ENCODE measurements at regions not wholly inside any gene's neighbourhood (a gene's known extent, or its start where the extent isn't known, plus 50 kb on each side); places are given as distances from the start of the nearest gene placed in this dataset.
"Not testable (repeated sequence)": the region's sequence is repeated elsewhere in the genome, so short reads cannot be mapped to it uniquely, and the experiment has no call there.

GRCh38 chr1:206314951-206315636, 111.8 kb downstream of the SRGAP2 start:
- ATAC-seq; H3K4me1 ChIP-seq (ENCODE audit: control insufficient read depth, insufficient read depth, low read length); in situ Hi-C loops (cut with HindIII; ENCODE audit: low pct_unique_long_range_greater_than_20kb, low sequenced_read_pairs); CTCF ChIA-PET; BruUV-seq (replicated peaks); POLR2A ChIA-PET; DNase-seq (ENCODE audit: low read depth, low spot score); H3K4me3 ChIP-seq (ENCODE audit: low read depth in 2 of 2, low read length in 2 of 2); H3K9me3 ChIP-seq (ENCODE audit: control insufficient read depth, insufficient read depth, low read depth, low read length); H3K36me3 ChIP-seq (ENCODE audit: control insufficient read depth, insufficient read depth, low read length); H3K27ac ChIP-seq (ENCODE audit: low read length); intact Hi-C loops (cut with micrococcal nuclease; ENCODE audit: unreplicated experiment); H3K27me3 ChIP-seq (ENCODE audit: control insufficient read depth, insufficient read depth, low read length): not testable (repeated sequence)

- BruUV-seq (replicated peaks); POLR2A ChIA-PET; H3K4me1 ChIP-seq (ENCODE audit: control insufficient read depth, insufficient read depth, low read length); in situ Hi-C loops (cut with HindIII; ENCODE audit: low pct_unique_long_range_greater_than_20kb, low sequenced_read_pairs); H3K9me3 ChIP-seq (ENCODE audit: control insufficient read depth, insufficient read depth, low read depth, low read length); H3K36me3 ChIP-seq (ENCODE audit: control insufficient read depth, insufficient read depth, low read length); H3K27ac ChIP-seq (ENCODE audit: low read length); H3K4me3 ChIP-seq (ENCODE audit: low read depth in 2 of 2, low read length in 2 of 2); DNase-seq (ENCODE audit: low read depth, low spot score); CTCF ChIA-PET; H3K27me3 ChIP-seq (ENCODE audit: control insufficient read depth, insufficient read depth, low read length); intact Hi-C loops (cut with micrococcal nuclease; ENCODE audit: unreplicated experiment): not testable (repeated sequence)
- 0 out of 2 replicates have a peak, but pooled peaks have one; percentile 28 for ATAC-seq
These were observed 113.6 kb downstream of the SRGAP2 start for GRCh38 chr1:206316901-206317300.

- POLR2A ChIA-PET; H3K36me3 ChIP-seq (ENCODE audit: control insufficient read depth, insufficient read depth, low read length); intact Hi-C loops (cut with micrococcal nuclease; ENCODE audit: unreplicated experiment); H3K27ac ChIP-seq (ENCODE audit: low read length); H3K9me3 ChIP-seq (ENCODE audit: control insufficient read depth, insufficient read depth, low read depth, low read length); DNase-seq (ENCODE audit: low read depth, low spot score); BruUV-seq (replicated peaks); H3K27me3 ChIP-seq (ENCODE audit: control insufficient read depth, insufficient read depth, low read length); CTCF ChIA-PET; H3K4me1 ChIP-seq (ENCODE audit: control insufficient read depth, insufficient read depth, low read length); H3K4me3 ChIP-seq (ENCODE audit: low read depth in 2 of 2, low read length in 2 of 2); in situ Hi-C loops (cut with HindIII; ENCODE audit: low pct_unique_long_range_greater_than_20kb, low sequenced_read_pairs): not testable (repeated sequence)
- peak; percentile 39; the same call in 1 of the 2 replicates for ATAC-seq
These were observed 114.7 kb downstream of the SRGAP2 start for GRCh38 chr1:206317878-206318514.

GRCh38 chr1:206320227-206320626, 116.9 kb downstream of the SRGAP2 start:
- H3K4me3 ChIP-seq (ENCODE audit: low read depth in 2 of 2, low read length in 2 of 2); in situ Hi-C loops (cut with HindIII; ENCODE audit: low pct_unique_long_range_greater_than_20kb, low sequenced_read_pairs); POLR2A ChIA-PET; H3K27ac ChIP-seq (ENCODE audit: low read length); H3K4me1 ChIP-seq (ENCODE audit: control insufficient read depth, insufficient read depth, low read length); DNase-seq (ENCODE audit: low read depth, low spot score); H3K36me3 ChIP-seq (ENCODE audit: control insufficient read depth, insufficient read depth, low read length); CTCF ChIA-PET; H3K27me3 ChIP-seq (ENCODE audit: control insufficient read depth, insufficient read depth, low read length); intact Hi-C loops (cut with micrococcal nuclease; ENCODE audit: unreplicated experiment); H3K9me3 ChIP-seq (ENCODE audit: control insufficient read depth, insufficient read depth, low read depth, low read length): not testable (repeated sequence)
- ATAC-seq, result peak; percentile 90
- BruUV-seq (replicated peaks), result TSS peak; percentile 64

GRCh38 chr1:206326159-206326939, 123.0 kb downstream of the SRGAP2 start:
- POLR2A ChIA-PET; H3K27ac ChIP-seq (ENCODE audit: low read length); H3K4me3 ChIP-seq (ENCODE audit: low read depth in 2 of 2, low read length in 2 of 2); intact Hi-C loops (cut with micrococcal nuclease; ENCODE audit: unreplicated experiment); DNase-seq (ENCODE audit: low read depth, low spot score); H3K36me3 ChIP-seq (ENCODE audit: control insufficient read depth, insufficient read depth, low read length); BruUV-seq (replicated peaks); in situ Hi-C loops (cut with HindIII; ENCODE audit: low pct_unique_long_range_greater_than_20kb, low sequenced_read_pairs); H3K27me3 ChIP-seq (ENCODE audit: control insufficient read depth, insufficient read depth, low read length); H3K9me3 ChIP-seq (ENCODE audit: control insufficient read depth, insufficient read depth, low read depth, low read length); H3K4me1 ChIP-seq (ENCODE audit: control insufficient read depth, insufficient read depth, low read length); CTCF ChIA-PET: not testable (repeated sequence)
- ATAC-seq, result peak; percentile 82

- POLR2A ChIA-PET; in situ Hi-C loops (cut with HindIII; ENCODE audit: low pct_unique_long_range_greater_than_20kb, low sequenced_read_pairs); H3K36me3 ChIP-seq (ENCODE audit: control insufficient read depth, insufficient read depth, low read length); H3K9me3 ChIP-seq (ENCODE audit: control insufficient read depth, insufficient read depth, low read depth, low read length); BruUV-seq (replicated peaks); intact Hi-C loops (cut with micrococcal nuclease; ENCODE audit: unreplicated experiment); H3K4me1 ChIP-seq (ENCODE audit: control insufficient read depth, insufficient read depth, low read length); H3K27ac ChIP-seq (ENCODE audit: low read length); H3K4me3 ChIP-seq (ENCODE audit: low read depth in 2 of 2, low read length in 2 of 2); ATAC-seq; CTCF ChIA-PET; H3K27me3 ChIP-seq (ENCODE audit: control insufficient read depth, insufficient read depth, low read length); DNase-seq (ENCODE audit: low read depth, low spot score): not testable (repeated sequence)
These were observed 128.3 kb downstream of the SRGAP2 start for GRCh38 chr1:206331597-206331996.

GRCh38 chr1:206333316-206333715, 130.0 kb downstream of the SRGAP2 start:
- ATAC-seq; in situ Hi-C loops (cut with HindIII; ENCODE audit: low pct_unique_long_range_greater_than_20kb, low sequenced_read_pairs); H3K27ac ChIP-seq (ENCODE audit: low read length); H3K27me3 ChIP-seq (ENCODE audit: control insufficient read depth, insufficient read depth, low read length); H3K9me3 ChIP-seq (ENCODE audit: control insufficient read depth, insufficient read depth, low read depth, low read length); POLR2A ChIA-PET; DNase-seq (ENCODE audit: low read depth, low spot score); H3K4me3 ChIP-seq (ENCODE audit: low read depth in 2 of 2, low read length in 2 of 2); H3K36me3 ChIP-seq (ENCODE audit: control insufficient read depth, insufficient read depth, low read length); H3K4me1 ChIP-seq (ENCODE audit: control insufficient read depth, insufficient read depth, low read length); intact Hi-C loops (cut with micrococcal nuclease; ENCODE audit: unreplicated experiment); CTCF ChIA-PET; BruUV-seq (replicated peaks): not testable (repeated sequence)

All from Panc1 (cell line).